GM21825 (cell line): ENCODE measurements at regions not wholly inside any gene's neighbourhood (a gene's known extent, or its start where the extent isn't known, plus 50 kb on each side); places are given as distances from the start of the nearest gene placed in this dataset.

Experiments
- ATAC-seq: cut with Tn5 transposase; IDR thresholded peaks from one replicate; pipeline ENCODE4 v1.9.1; 2021; ENCODE audit warnings: mild to moderate bottlenecking, moderate library complexity; ENCODE audit not compliant: unreplicated experiment

- ATAC-seq, result no peak
Measured at GRCh38 chr15:47570881-47571640, 146.2 kb upstream of the SEMA6D start.

- ATAC-seq, result no peak
Measured at GRCh38 chr15:47573673-47574072, 143.6 kb upstream of the SEMA6D start.

- no peak for ATAC-seq
Measured at GRCh38 chr15:47577000-47577399, 140.3 kb upstream of the SEMA6D start.

GRCh38 chr15:47577461-47577860 lies 139.8 kb upstream of the SEMA6D start:
- no peak for ATAC-seq

GRCh38 chr15:47582233-47582632 lies 135.1 kb upstream of the SEMA6D start:
- no peak for ATAC-seq

- ATAC-seq, result no peak
Measured at GRCh38 chr15:47584316-47584715, 133.0 kb upstream of the SEMA6D start.

- no peak for ATAC-seq
Measured at GRCh38 chr15:47586653-47587224, 130.6 kb upstream of the SEMA6D start.

GRCh38 chr15:47587940-47588802 lies 129.1 kb upstream of the SEMA6D start:
- no peak for ATAC-seq

GRCh38 chr15:47588958-47589357 lies 128.3 kb upstream of the SEMA6D start:
- ATAC-seq, result no peak

- ATAC-seq, result no peak
Measured at GRCh38 chr15:47598996-47599395, 118.3 kb upstream of the SEMA6D start.

GRCh38 chr15:47599806-47600205 lies 117.5 kb upstream of the SEMA6D start:
- no peak for ATAC-seq

- no peak for ATAC-seq
Measured at GRCh38 chr15:47602121-47602520, 115.2 kb upstream of the SEMA6D start.

GRCh38 chr15:47603026-47603425 lies 114.3 kb upstream of the SEMA6D start:
- no peak for ATAC-seq

GRCh38 chr15:47607695-47608094 lies 109.6 kb upstream of the SEMA6D start:
- ATAC-seq, result no peak

- ATAC-seq, result no peak
Measured at GRCh38 chr15:47609693-47610092, 107.6 kb upstream of the SEMA6D start.

GRCh38 chr15:47610736-47611135 lies 106.6 kb upstream of the SEMA6D start:
- no peak for ATAC-seq

GRCh38 chr15:47614360-47615011 lies 102.8 kb upstream of the SEMA6D start:
- no peak for ATAC-seq

- no peak for ATAC-seq
Measured at GRCh38 chr15:47616876-47617275, 100.4 kb upstream of the SEMA6D start.

- no peak for ATAC-seq
Measured at GRCh38 chr15:47618241-47618640, 99.1 kb upstream of the SEMA6D start.

- ATAC-seq, result no peak
Measured at GRCh38 chr15:47620960-47621681, 96.2 kb upstream of the SEMA6D start.

- no peak for ATAC-seq
Measured at GRCh38 chr15:47622055-47622454, 95.2 kb upstream of the SEMA6D start.
